ENCODE measurements at regions not wholly inside any gene's neighbourhood (a gene's known extent, or its start where the extent isn't known, plus 50 kb on each side); places are given as distances from the start of the nearest gene placed in this dataset.
A peak's percentile ranks its signal among the peaks of the same experiment; 100 is the strongest.

GRCh38 chr20:63067721-63068560, 61.2 kb upstream of the BHLHE23 start:
- no peak for DNase-seq

DNA sequence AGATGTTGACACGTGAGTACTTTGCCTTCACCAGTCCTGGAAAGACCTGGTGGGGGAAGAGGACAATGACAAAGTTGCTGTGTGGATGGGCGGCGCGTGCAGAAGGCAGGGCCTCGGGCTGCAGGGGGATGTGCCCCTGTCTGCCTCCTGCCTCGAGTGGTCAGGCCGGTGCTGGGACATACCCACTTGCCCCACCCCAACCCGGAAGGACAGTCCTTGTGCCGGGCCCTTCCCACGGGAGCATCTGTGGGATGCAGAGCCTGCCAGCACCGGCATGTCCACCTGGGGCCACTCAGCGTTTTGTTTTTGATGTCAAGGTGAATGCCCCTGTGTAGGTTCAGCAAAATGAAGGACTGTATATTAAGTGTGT, 60.5 kb upstream of the BHLHE23 start:
- no peak for DNase-seq

GRCh38 chr20:63066506-63067265, 59.9 kb upstream of the BHLHE23 start:
- no peak for DNase-seq

DNA sequence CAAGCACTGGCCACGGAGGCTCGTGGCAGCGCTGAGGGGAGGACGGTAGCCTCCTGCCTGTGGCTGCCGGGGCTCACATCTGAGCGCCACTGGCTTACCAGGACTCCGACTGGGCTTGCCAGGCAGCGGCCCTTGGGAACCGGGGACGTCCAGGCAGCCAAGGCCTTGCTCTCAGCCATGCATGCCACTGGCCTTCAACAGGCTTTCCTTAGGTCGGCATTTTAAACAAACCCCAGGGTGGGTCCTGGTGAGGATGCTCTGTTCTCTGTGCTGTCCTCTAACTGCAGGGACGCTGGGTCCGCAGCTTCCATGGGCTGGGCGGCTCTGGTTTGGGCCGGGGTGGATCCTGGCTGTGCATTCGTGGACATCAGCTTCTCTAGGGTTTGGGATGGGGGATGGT, 59.1 kb upstream of the BHLHE23 start:
- no peak for DNase-seq

DNA sequence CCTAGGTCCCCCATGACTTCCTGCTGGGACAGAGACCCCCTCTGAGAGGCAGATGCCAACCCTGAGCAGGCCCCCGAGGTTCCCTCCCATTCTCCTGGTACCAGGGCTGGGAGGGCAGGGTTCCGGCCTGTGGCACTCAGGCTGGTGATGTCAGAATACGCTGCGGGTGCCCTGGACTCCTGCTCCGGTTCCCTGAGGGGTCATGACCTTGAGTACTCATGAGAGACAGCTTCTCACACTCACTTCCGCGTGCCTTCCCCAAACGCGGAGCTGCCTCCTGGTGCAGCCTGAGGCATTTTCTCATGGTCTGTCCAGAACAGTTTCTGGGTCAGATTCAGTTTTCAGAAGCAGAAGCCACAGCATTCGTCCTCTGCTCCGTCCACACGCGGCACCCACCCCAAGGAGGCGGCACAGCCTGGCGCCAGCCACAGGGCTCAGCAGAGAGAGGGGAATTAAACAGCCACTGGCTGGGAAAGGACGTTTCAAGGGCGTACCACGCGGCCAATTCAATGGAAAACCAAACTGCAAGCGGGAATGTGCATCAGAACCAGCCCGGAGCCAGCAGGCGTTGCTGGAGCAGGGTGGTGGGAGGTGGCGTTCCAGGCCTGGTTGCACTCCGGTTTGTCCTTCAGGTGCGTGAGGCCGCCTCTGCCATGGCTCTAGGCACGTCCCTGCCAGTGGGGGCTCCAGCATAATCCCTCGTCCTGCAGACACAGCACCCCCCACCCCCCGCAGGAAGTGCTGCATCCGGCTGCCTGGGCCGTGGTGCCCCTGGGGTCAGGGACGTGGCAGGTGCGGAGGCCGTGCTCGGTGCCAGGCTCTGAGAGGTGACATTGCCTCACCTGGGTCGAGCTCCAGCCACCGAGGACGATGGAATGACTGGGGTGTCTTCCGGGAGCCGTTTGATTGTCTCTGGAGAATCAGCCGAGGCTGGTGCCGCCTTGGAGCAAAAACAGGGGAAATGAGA, 58.3 kb upstream of the BHLHE23 start:
- DNase-seq = no peak

- no peak for DNase-seq
These were observed 57.5 kb upstream of the BHLHE23 start for GRCh38 chr20:63064310-63064709.

GRCh38 chr20:63062188-63063140, 55.7 kb upstream of the BHLHE23 start:
- no peak for DNase-seq

GRCh38 chr20:63061771-63062100, 55.0 kb upstream of the BHLHE23 start:
- no peak for DNase-seq

DNA sequence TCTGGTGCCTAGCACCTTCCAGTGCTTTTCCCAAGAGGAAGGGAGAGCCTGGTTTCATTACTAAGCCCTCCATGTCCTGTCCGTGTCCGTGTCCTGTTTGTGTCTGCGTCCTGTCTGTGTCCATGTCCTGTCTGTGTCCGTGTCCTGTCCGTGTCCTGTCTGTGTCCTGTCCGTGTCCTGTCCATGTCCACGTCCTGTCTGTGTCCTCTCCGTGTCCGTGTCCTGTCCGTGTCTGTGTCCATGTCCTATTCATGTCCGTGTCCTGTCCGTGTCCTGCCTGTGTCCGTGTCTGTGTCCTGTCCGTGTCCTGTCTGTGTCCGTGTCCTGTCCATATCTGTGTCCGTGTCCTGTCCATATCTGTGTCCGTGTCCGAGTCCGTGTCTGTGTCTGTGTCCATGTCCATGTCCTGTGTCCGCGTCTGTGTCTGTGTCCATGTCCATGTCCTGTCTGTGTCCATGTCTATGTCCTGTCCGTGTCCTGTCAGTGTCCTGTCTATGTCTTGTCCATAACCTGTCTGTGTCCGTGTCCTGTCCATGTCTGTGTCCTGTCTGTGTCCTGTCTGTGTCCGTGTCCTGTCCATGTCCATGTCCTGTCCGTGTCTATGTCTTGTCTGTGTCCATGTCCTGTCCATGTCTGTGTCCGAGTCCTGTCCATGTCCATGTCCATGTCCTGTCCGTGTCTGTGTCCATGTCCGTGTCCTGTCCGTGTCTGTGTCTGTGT, 54.4 kb upstream of the BHLHE23 start:
- DNase-seq = no peak

DNA sequence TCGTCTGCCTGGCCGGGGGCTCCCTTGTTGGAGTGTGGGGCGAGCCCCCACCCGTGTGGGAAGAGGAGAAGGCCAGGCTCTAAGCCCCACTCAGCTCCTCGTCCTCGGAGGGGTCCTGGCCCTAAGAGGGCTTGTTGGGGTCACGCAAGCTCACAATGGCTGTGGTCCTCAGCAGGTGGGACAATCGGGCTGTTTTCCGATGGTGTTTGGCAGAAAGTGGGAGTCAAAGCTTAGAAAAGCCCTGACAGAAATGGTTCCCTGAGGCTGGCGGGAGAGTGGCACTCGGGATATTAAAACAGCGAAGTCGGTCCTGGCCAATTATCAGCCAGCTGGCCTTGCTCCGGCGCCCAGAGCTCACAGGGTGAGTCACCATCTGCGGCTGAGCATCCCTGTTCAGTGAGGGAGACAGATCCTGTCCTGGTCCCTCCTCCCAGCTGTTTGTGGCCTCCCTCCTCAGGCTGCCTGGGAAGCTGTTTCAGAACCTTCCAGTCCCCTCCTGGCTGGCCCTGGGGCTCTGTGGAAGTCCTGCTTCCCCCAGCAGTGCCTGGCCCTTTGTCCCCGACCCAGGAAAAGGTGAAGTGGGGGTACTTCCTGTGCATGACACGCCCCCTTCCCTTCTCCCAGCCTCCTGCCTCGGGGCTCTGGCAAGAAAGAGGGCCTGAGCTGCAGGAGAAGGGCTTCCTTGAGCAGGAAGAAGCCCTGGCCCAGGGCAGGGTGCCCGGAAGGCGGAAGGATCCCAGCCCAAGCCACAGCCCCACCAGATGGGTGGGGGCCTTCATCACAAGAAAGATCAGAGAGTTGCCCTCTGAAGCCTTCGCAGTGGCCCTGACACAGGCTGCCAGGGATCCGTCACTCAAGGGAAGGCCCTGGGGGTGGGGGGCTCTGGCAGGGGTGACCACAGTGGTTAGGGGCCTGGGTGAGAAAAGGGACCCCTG, 53.6 kb upstream of the BHLHE23 start:
- no peak for DNase-seq

GRCh38 chr20:63059684-63060056, 52.9 kb upstream of the BHLHE23 start:
- no peak for DNase-seq

DNA sequence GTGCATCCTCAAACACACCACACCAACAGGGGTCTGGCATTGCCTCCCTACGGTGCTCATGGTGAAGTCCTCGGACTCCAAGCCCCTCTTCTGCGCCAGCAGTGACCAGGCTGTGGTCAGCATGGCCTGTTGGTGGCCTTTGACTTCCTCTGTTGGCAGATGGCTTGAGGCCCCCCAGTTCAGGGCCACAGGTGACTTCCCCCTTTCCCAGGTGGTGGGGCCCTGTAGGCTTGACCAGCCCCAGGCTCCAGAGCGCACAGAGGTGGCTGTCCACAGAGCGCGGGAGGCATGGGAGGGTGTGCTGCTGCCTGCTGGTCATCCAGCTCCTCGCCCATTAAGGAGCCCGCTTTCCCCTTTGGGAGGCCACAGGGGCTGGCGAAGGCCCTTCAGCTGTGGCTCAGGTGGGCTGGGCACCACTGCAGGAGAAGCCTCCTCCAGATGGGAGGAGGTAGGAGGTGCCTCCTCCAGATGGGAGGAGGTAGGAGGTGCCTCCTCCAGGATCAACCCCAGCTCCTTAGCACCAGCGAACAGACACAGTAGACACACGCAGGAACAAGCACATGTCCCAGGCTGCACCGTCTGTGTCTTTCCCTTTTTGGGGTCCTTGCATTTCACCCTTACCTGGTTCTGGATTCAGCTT, 52.1 kb upstream of the BHLHE23 start:
- DNase-seq = no peak

DNA sequence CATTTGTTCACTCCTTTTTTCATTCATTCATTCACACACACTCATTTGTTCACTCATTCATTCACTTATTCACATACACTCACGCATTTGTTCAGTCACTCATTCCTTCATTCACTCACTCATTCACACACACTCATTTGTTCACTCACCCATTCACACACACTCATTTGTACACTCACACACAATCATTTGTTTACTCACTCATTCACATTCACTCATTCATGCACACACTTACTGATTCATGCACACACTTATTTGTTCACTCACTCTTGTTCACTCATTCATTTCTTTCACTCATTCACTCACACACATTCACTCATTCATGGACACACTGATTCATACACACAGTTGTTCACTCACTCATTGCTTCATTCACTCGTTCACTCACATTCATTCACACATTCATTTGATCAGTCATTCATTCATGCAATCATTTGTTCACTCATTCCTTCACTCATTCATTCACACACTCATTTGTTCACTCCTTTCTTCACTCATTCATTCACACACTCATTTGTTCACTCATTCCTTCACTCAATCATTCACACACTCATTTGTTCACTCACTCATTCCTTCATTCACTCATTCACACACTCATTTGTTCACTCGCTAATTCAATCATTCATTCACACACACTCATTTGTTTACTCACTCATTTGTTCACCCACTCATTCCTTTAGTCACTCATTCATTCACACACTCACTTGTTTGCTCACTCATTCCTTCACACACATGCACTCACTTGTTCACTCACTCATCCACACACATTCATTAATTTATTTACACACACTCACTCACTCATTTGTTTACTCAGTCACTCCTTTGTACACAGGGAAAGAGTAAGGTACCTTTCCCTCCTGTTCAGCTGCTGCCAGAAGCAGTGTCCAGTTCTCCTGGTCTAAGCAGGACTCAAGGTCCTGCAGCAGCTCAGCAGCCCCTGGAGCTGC, 50.7 kb upstream of the BHLHE23 start:
- no peak for DNase-seq

DNA sequence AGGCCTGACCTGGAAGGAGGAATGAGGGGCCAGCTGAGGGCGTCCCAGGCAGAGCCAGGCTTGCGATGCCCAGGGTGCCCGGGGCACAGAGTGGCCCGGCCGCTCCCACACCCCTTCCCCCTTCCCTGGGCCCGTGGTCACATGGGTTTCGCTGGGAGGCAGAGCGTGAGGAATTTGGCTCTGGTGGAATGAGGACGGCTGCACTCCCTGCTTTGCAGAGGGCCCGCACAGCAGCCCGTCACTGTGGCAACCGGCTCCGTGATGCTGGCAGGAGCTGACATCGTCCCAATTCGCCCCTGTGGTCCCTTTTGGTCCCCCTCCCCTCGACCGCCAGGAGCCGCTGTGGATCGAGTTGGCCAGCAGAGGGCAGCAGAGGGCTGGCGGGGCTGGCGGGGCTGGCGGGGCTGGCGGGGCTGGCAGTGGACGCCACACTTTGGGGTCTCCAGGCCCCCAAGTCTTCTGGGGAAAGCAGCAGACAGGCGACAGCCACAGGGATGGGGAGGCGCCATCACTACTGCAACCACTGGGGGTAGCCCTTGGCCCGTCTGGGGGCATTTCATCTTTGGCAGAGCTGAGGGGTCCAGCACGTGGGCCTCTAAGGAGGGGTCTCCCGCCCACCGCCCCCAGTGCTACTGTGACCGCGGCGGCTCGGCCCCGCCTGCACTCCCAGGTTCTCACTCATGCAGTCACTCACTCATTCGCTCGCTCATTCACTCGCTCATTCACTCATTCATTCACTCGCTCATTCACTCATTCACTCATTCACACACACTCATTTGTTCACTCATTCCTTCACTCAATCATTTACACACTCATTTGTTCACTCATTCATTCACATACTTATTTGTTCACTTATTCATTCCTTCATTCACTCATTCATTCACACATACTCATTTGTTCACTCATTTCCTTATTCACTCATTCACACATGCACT, 49.7 kb upstream of the BHLHE23 start:
- DNase-seq = peak; percentile 20

Data from effector CD4-positive, alpha-beta T cell (primary cell).